ENCODE measurements at regions not wholly inside any gene's neighbourhood (a gene's known extent, or its start where the extent isn't known, plus 50 kb on each side); places are given as distances from the start of the nearest gene placed in this dataset.

GRCh38 chr2:118431586-118431985, 343.3 kb downstream of the INSIG2 start:
- DNase-seq (ENCODE audit: low spot score in 2 of 2, unreplicated experiment in 2 of 2) = no peak
- Mint-ChIP-seq H3K4me3 (no peak overlapping the region), H3K4me1 (peaks cover 28% of the 10 kb centered on the region), H3K36me3 (no peaks in the 10 kb centered on the region), H3K9me3 (peaks cover 4% of the 10 kb centered on the region), H3K27me3 (ENCODE audit: low read depth) (peaks cover 4% of the 10 kb centered on the region), H3K27ac (no peak overlapping the region)
- no peak for TF ChIP-seq CTCF (IDR thresholded peaks at IDR 0.05; ENCODE audit: unreplicated experiment)

- peaks cover 4% of the 10 kb centered on the region for H3K9me3 Mint-ChIP-seq
- H3K27me3 Mint-ChIP-seq (ENCODE audit: low read depth) = peaks cover 5% of the 10 kb centered on the region
- no peak overlapping the region for H3K4me3 Mint-ChIP-seq
- TF ChIP-seq CTCF (IDR thresholded peaks at IDR 0.05; ENCODE audit: unreplicated experiment) = no peak
- no peaks in the 10 kb centered on the region for H3K36me3 Mint-ChIP-seq
- peaks cover 28% of the 10 kb centered on the region for H3K4me1 Mint-ChIP-seq
- H3K27ac Mint-ChIP-seq = no peak overlapping the region
- DNase-seq (ENCODE audit: low spot score in 2 of 2, unreplicated experiment in 2 of 2) = no peak
Observed at GRCh38 chr2:118431165-118431517, 342.9 kb downstream of the INSIG2 start.

- Mint-ChIP-seq H3K27me3 (ENCODE audit: low read depth) (peaks cover 7% of the 10 kb centered on the region), H3K4me3 (no peak overlapping the region), H3K36me3 (no peaks in the 10 kb centered on the region), H3K27ac (no peak overlapping the region), H3K4me1 (peaks cover 28% of the 10 kb centered on the region), H3K9me3 (peaks cover 4% of the 10 kb centered on the region)
- TF ChIP-seq CTCF (IDR thresholded peaks at IDR 0.05; ENCODE audit: unreplicated experiment) = no peak
- DNase-seq (ENCODE audit: low spot score in 2 of 2, unreplicated experiment in 2 of 2) = no peak
Observed at GRCh38 chr2:118430510-118431164, 342.4 kb downstream of the INSIG2 start.

GRCh38 chr2:118425191-118425590, 336.9 kb downstream of the INSIG2 start:
- DNase-seq (ENCODE audit: low spot score in 2 of 2, unreplicated experiment in 2 of 2) = no peak
- Mint-ChIP-seq H3K4me3 (no peak overlapping the region), H3K4me1 (peaks cover under 1% of the 10 kb centered on the region), H3K9me3 (peaks cover 23% of the 10 kb centered on the region), H3K36me3 (no peaks in the 10 kb centered on the region), H3K27ac (no peak overlapping the region), H3K27me3 (ENCODE audit: low read depth) (peaks cover 5% of the 10 kb centered on the region)
- no peak for TF ChIP-seq CTCF (IDR thresholded peaks at IDR 0.05; ENCODE audit: unreplicated experiment)

- H3K4me3 Mint-ChIP-seq = no peak overlapping the region
- no peak for DNase-seq (ENCODE audit: low spot score in 2 of 2, unreplicated experiment in 2 of 2)
- H3K4me1 Mint-ChIP-seq = no peaks in the 10 kb centered on the region
- TF ChIP-seq CTCF (IDR thresholded peaks at IDR 0.05; ENCODE audit: unreplicated experiment) = no peak
- H3K27me3 Mint-ChIP-seq (ENCODE audit: low read depth) = peaks cover 10% of the 10 kb centered on the region
- no peaks in the 10 kb centered on the region for H3K36me3 Mint-ChIP-seq
- H3K27ac Mint-ChIP-seq = no peak overlapping the region
- H3K9me3 Mint-ChIP-seq = peaks cover 32% of the 10 kb centered on the region
Observed at GRCh38 chr2:118423776-118424175, 335.5 kb downstream of the INSIG2 start.

GRCh38 chr2:118421648-118422047, 333.4 kb downstream of the INSIG2 start:
- TF ChIP-seq CTCF (IDR thresholded peaks at IDR 0.05; ENCODE audit: unreplicated experiment) = no peak
- no peak overlapping the region for H3K4me3 Mint-ChIP-seq
- H3K4me1 Mint-ChIP-seq = no peaks in the 10 kb centered on the region
- no peaks in the 10 kb centered on the region for H3K36me3 Mint-ChIP-seq
- peaks cover 13% of the 10 kb centered on the region for H3K27me3 Mint-ChIP-seq (ENCODE audit: low read depth)
- no peak for DNase-seq (ENCODE audit: low spot score in 2 of 2, unreplicated experiment in 2 of 2)
- no peak overlapping the region for H3K27ac Mint-ChIP-seq
- H3K9me3 Mint-ChIP-seq = peaks cover 29% of the 10 kb centered on the region

Data from mesothelial cell of epicardium (in vitro differentiated cells).